Large intestine (tissue), 3 donors: ENCODE measurements at regions not wholly inside any gene's neighbourhood (a gene's known extent, or its start where the extent isn't known, plus 50 kb on each side); places are given as distances from the start of the nearest gene placed in this dataset.

Source experiments
- DNase-seq, 2 donors: peaks; one replicate each; pipeline versions ENCODE4 v3.0.0 to v3.0.0-alpha.2; 2013
- H3K27ac ChIP-seq: one replicate; pipeline ENCODE4 v1.5.1; 2013; ENCODE audit warnings: low read length
- H3K27me3 ChIP-seq: 2 replicates; pipeline ENCODE4 v1.6.1; 2013; ENCODE audit warnings: low read length; ENCODE audit not compliant: control insufficient read depth, insufficient read depth
- H3K36me3 ChIP-seq: 2 replicates; pipeline ENCODE4 v1.6.1; 2013; ENCODE audit warnings: low read length; ENCODE audit not compliant: control insufficient read depth, insufficient read depth
- H3K4me1 ChIP-seq: one replicate; pipeline ENCODE4 v1.6.1; 2013; ENCODE audit warnings: low read length; ENCODE audit not compliant: control insufficient read depth, insufficient read depth
- H3K4me3 ChIP-seq: one replicate; pipeline ENCODE4 v1.5.1; 2013; ENCODE audit warnings: low read length
- H3K9me3 ChIP-seq: one replicate; pipeline ENCODE4 v1.6.1; 2013; ENCODE audit warnings: mild to moderate bottlenecking, low read depth, low read length, moderate library complexity; ENCODE audit not compliant: control insufficient read depth
- WGBS: methylation state at CpG from one replicate; pipeline ENCODE4 v1.1.5; 2013; ENCODE audit warnings: low lambda C conversion rate; ENCODE audit not compliant: insufficient coverage; 5-methylcytosine and 5-hydroxymethylcytosine counted together

- no CpG with 5 or more reads among the region's 12 CpGs for WGBS
- no peak for DNase-seq
- Histone ChIP-seq H3K4me3 (no peak overlapping the region), H3K9me3 (no peaks in the 10 kb centered on the region), H3K36me3 (no peaks in the 10 kb centered on the region), H3K27me3 (peaks cover 10% of the 10 kb centered on the region), H3K27ac (no peak overlapping the region), H3K4me1 (peaks cover 18% of the 10 kb centered on the region)
These were observed 76.7 kb downstream of the TRIM29 start for GRCh38 chr11:120061036-120061760.

GRCh38 chr11:120060512-120060911, 77.4 kb downstream of the TRIM29 start:
- peaks cover 10% of the 10 kb centered on the region for H3K27me3 ChIP-seq
- H3K9me3 ChIP-seq: no peaks in the 10 kb centered on the region
- WGBS: no CpG with 5 or more reads among the region's 7 CpGs
- H3K27ac ChIP-seq: no peak overlapping the region
- no peak for DNase-seq
- H3K36me3 ChIP-seq: no peaks in the 10 kb centered on the region
- H3K4me1 ChIP-seq: peaks cover 18% of the 10 kb centered on the region
- no peak overlapping the region for H3K4me3 ChIP-seq

GRCh38 chr11:120058931-120059330, 79.0 kb downstream of the TRIM29 start:
- WGBS: 93% methylated on average over 3 of the region's 4 CpGs
- Histone ChIP-seq H3K27ac (no peak overlapping the region), H3K27me3 (peaks cover 9% of the 10 kb centered on the region), H3K36me3 (no peaks in the 10 kb centered on the region), H3K4me3 (no peak overlapping the region), H3K4me1 (peaks cover 18% of the 10 kb centered on the region), H3K9me3 (no peaks in the 10 kb centered on the region)
- no peak for DNase-seq

GRCh38 chr11:120057595-120058581, 80.0 kb downstream of the TRIM29 start:
- Histone ChIP-seq H3K9me3 (no peaks in the 10 kb centered on the region), H3K27me3 (peaks cover 10% of the 10 kb centered on the region), H3K27ac (peak overlapping the region; percentile 67), H3K4me1 (peaks cover 18% of the 10 kb centered on the region), H3K4me3 (no peak overlapping the region), H3K36me3 (no peaks in the 10 kb centered on the region)
- WGBS: no CpG with 5 or more reads among the region's 18 CpGs
- DNase-seq: peak; percentile 94

GRCh38 chr11:120057028-120057330, 80.9 kb downstream of the TRIM29 start:
- H3K4me1 ChIP-seq: peaks cover 18% of the 10 kb centered on the region
- peak overlapping the region; percentile 55 for H3K27ac ChIP-seq
- H3K27me3 ChIP-seq: peaks cover 9% of the 10 kb centered on the region
- no peak for DNase-seq
- WGBS: 80% methylated on average over 1 of the region's 4 CpGs
- H3K36me3 ChIP-seq: no peaks in the 10 kb centered on the region
- no peaks in the 10 kb centered on the region for H3K9me3 ChIP-seq
- no peak overlapping the region for H3K4me3 ChIP-seq

GRCh38 chr11:120056301-120057027, 81.4 kb downstream of the TRIM29 start:
- Histone ChIP-seq H3K27ac (peak overlapping the region; percentile 55), H3K4me3 (no peak overlapping the region), H3K36me3 (no peaks in the 10 kb centered on the region), H3K27me3 (peaks cover 8% of the 10 kb centered on the region), H3K9me3 (no peaks in the 10 kb centered on the region), H3K4me1 (peaks cover 18% of the 10 kb centered on the region)
- no CpG with 5 or more reads among the region's 10 CpGs for WGBS
- DNase-seq: no peak

GRCh38 chr11:120055646-120056045, 82.3 kb downstream of the TRIM29 start:
- Histone ChIP-seq H3K4me1 (peaks cover 18% of the 10 kb centered on the region), H3K4me3 (no peak overlapping the region), H3K27ac (no peak overlapping the region), H3K36me3 (no peaks in the 10 kb centered on the region), H3K27me3 (peaks cover 9% of the 10 kb centered on the region), H3K9me3 (no peaks in the 10 kb centered on the region)
- DNase-seq: no peak

GRCh38 chr11:120054753-120055045, 83.2 kb downstream of the TRIM29 start:
- H3K36me3 ChIP-seq: no peaks in the 10 kb centered on the region
- DNase-seq: no peak

GRCh38 chr11:120054016-120054752, 83.7 kb downstream of the TRIM29 start:
- DNase-seq: no peak
- H3K4me3 ChIP-seq: no peak overlapping the region
- no CpG with 5 or more reads among the region's 3 CpGs for WGBS
- no peaks in the 10 kb centered on the region for H3K36me3 ChIP-seq
- H3K27me3 ChIP-seq: peaks cover 9% of the 10 kb centered on the region
- H3K9me3 ChIP-seq: no peaks in the 10 kb centered on the region
- H3K4me1 ChIP-seq: peaks cover 18% of the 10 kb centered on the region
- no peak overlapping the region for H3K27ac ChIP-seq

More at GRCh38 chr11:120054753-120055045, 83.2 kb downstream of the TRIM29 start:
- Histone ChIP-seq H3K4me3 (no peak overlapping the region), H3K9me3 (no peaks in the 10 kb centered on the region), H3K4me1 (peaks cover 18% of the 10 kb centered on the region), H3K27me3 (peaks cover 9% of the 10 kb centered on the region), H3K27ac (no peak overlapping the region)
- WGBS: no CpG with 5 or more reads among the region's 4 CpGs
